ENCODE measurements at regions not wholly inside any gene's neighbourhood (a gene's known extent, or its start where the extent isn't known, plus 50 kb on each side); places are given as distances from the start of the nearest gene placed in this dataset.

DNA sequence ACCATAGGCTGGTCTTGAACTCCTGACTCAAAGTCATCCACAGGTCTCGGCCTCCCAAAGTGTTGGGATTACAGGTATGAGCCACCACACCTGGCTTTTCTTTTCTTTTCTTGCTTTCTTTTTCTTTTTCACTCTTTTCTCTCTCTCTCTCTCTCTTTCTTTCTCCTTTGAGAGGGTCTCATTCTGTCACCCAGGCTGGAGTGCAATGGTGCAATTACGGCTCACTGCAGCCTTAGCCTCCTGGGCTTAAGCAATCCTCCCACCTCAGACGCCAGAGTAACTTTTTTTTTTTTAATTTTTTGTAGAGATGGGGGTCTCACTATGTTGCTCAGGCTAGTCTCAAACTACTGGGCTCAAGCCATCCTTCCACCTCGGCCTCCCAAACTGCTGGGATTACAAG, 133.1 kb upstream of the UBE2E1 start:
- TF ChIP-seq, protein P1, sequence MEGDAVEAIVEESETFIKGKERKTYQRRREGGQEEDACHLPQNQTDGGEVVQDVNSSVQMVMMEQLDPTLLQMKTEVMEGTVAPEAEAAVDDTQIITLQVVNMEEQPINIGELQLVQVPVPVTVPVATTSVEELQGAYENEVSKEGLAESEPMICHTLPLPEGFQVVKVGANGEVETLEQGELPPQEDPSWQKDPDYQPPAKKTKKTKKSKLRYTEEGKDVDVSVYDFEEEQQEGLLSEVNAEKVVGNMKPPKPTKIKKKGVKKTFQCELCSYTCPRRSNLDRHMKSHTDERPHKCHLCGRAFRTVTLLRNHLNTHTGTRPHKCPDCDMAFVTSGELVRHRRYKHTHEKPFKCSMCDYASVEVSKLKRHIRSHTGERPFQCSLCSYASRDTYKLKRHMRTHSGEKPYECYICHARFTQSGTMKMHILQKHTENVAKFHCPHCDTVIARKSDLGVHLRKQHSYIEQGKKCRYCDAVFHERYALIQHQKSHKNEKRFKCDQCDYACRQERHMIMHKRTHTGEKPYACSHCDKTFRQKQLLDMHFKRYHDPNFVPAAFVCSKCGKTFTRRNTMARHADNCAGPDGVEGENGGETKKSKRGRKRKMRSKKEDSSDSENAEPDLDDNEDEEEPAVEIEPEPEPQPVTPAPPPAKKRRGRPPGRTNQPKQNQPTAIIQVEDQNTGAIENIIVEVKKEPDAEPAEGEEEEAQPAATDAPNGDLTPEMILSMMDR (IDR thresholded peaks at IDR 0.05; ENCODE audit: low read depth, low read length) = no peak
- TF ChIP-seq EZH2phosphoT487 (IDR thresholded peaks at IDR 0.05; ENCODE audit: low read depth) = no peak
